H1 (cell line): ENCODE measurements at regions not wholly inside any gene's neighbourhood (a gene's known extent, or its start where the extent isn't known, plus 50 kb on each side); places are given as distances from the start of the nearest gene placed in this dataset.

Experiments
- CTCF ChIA-PET: fragments of 300-600 bp; sonication (Branson Sonifier 250); formaldehyde crosslinking; loops from one replicate; lab custom pipeline; 2021; ENCODE audit not compliant: partially characterized antibody; lab: Charles Lee
- POLR2A ChIA-PET: fragments of 300-600 bp; sonication (Branson Sonifier 250); formaldehyde crosslinking; loops from one replicate; lab custom pipeline; 2021; ENCODE audit warnings: inconsistent platforms; ENCODE audit not compliant: partially characterized antibody; lab: Charles Lee
- DNase-seq, 2 experiments: peaks; one replicate each; pipeline versions ENCODE4 v3.0.0 to v3.0.0-alpha.2; 2010 to 2022; ENCODE audit warnings: low spot score in 2 of 2, low read depth in 1 of 2, mixed read lengths in 1 of 2
- FAIRE-seq: peaks from 2 replicates; lab custom pipeline; 2011; peaks lifted over from hg19 to GRCh38; lab: Jason Lieb, UNC
- H2AFZ ChIP-seq: 2 replicates; pipeline ENCODE4 v1.8.1; 2012; ENCODE audit warnings: low read length, inconsistent platforms
- H2AK5ac ChIP-seq: 2 replicates; pipeline ENCODE4 v1.6.1; 2013; ENCODE audit warnings: low read depth, low read length
- H2BK120ac ChIP-seq: replicated peaks from 2 replicates; pipeline ENCODE3; 2013; ENCODE audit warnings: low read depth, low read length, inconsistent platforms
- H2BK12ac ChIP-seq: 2 replicates; pipeline ENCODE4 v1.6.1; 2013; ENCODE audit warnings: low read depth, low read length
- H2BK15ac ChIP-seq: 2 replicates; pipeline ENCODE4 v1.6.1; 2013; ENCODE audit warnings: low read length
- H2BK20ac ChIP-seq: 2 replicates; pipeline ENCODE4 v1.6.1; 2013; ENCODE audit warnings: low read length
- H2BK5ac ChIP-seq: 2 replicates; pipeline ENCODE4 v1.6.1; 2013; ENCODE audit warnings: low read depth, low read length
- H3K14ac ChIP-seq: 2 replicates; pipeline ENCODE4 v1.6.1; 2013; ENCODE audit warnings: inconsistent platforms; ENCODE audit not compliant: insufficient read length
- H3K18ac ChIP-seq: 2 replicates; pipeline ENCODE4 v1.6.1; 2013; ENCODE audit warnings: low read length; ENCODE audit errors: extremely low read depth
- H3K23ac ChIP-seq: 2 replicates; pipeline ENCODE4 v1.6.1; 2013; ENCODE audit warnings: inconsistent platforms; ENCODE audit not compliant: insufficient read length
- H3K23me2 ChIP-seq: 2 replicates; pipeline ENCODE4 v1.6.1; 2013; ENCODE audit warnings: low read depth, low read length
- H3K27ac ChIP-seq: 2 replicates; pipeline ENCODE4 v1.6.1; 2011; ENCODE audit warnings: low read depth, low read length, inconsistent platforms
- H3K27me3 ChIP-seq, 4 experiments: replicated peaks in 1 of 4; 1 replicate in 1 of 4; 2 replicates in 3 of 4; pipeline versions ENCODE4 v1.6.1 to v1.8.1; 2011 to 2013; ENCODE audit warnings: low read length in 3 of 4, mild to moderate bottlenecking in 3 of 4, inconsistent platforms in 2 of 4, mixed read lengths in 2 of 4, moderate library complexity in 1 of 4; ENCODE audit not compliant: control insufficient read depth in 3 of 4, insufficient read depth in 3 of 4; ENCODE audit errors: extremely low read depth in 1 of 4
- H3K36me3 ChIP-seq, 4 experiments: 2 replicates each; pipeline versions ENCODE4 v1.6.1 to v1.8.1; 2011 to 2013; ENCODE audit warnings: mild to moderate bottlenecking in 4 of 4, low read length in 3 of 4, moderate library complexity in 2 of 4, control low read depth in 1 of 4, inconsistent platforms in 1 of 4; ENCODE audit not compliant: insufficient read depth in 4 of 4, control insufficient read depth in 2 of 4
- H3K4ac ChIP-seq: replicated peaks from 2 replicates; pipeline ENCODE3; 2013; ENCODE audit warnings: low read length, low read depth, mixed read lengths, inconsistent platforms; ENCODE audit not compliant: insufficient read length
- H3K4me1 ChIP-seq, 4 experiments: replicated peaks in 1 of 4; 1 replicate in 1 of 4; 2 replicates in 3 of 4; pipeline versions ENCODE4 v1.6.1 to v1.8.1; 2011 to 2013; ENCODE audit warnings: low read length in 3 of 4, inconsistent platforms in 2 of 4, mixed read lengths in 1 of 4; ENCODE audit not compliant: insufficient read depth in 4 of 4, control insufficient read depth in 3 of 4
- H3K4me2 ChIP-seq, 2 experiments: 2 replicates each; pipeline versions ENCODE4 v1.6.1 to v1.8.1; 2011 to 2013; ENCODE audit warnings: low read depth in 2 of 2, low read length in 2 of 2, control low read depth in 1 of 2, inconsistent platforms in 1 of 2, mild to moderate bottlenecking in 1 of 2; ENCODE audit not compliant: insufficient read depth in 1 of 2
- H3K4me3 ChIP-seq, 4 experiments: fragments of 200-600, 300-600 bp in 1 of 4; sonication (generic), shearing (Covaris generic), sonication (Bioruptor Twin) in 1 of 4; 2 replicates each; pipeline versions ENCODE4 v1.5.1 to v1.8.1; 2011 to 2016; ENCODE audit warnings: low read length in 4 of 4, low read depth in 3 of 4, control low read depth in 2 of 4, inconsistent platforms in 2 of 4, mild to moderate bottlenecking in 2 of 4, mixed read lengths in 1 of 4, moderate library complexity in 1 of 4; ENCODE audit not compliant: insufficient read depth in 2 of 4; ENCODE audit errors: extremely low read depth in 1 of 4
- H3K56ac ChIP-seq: replicated peaks from 2 replicates; pipeline ENCODE3; 2013; ENCODE audit warnings: low read depth, mild to moderate bottlenecking, mixed read lengths, low read length, inconsistent platforms; ENCODE audit not compliant: insufficient read length
- H3K79me1 ChIP-seq: 2 replicates; pipeline ENCODE4 v1.6.1; 2013; ENCODE audit warnings: low read depth, low read length, control low read depth
- H3K79me2 ChIP-seq, 2 experiments: 2 replicates each; pipeline versions ENCODE4 v1.6.1 to v1.8.1; 2012 to 2013; ENCODE audit warnings: low read length in 2 of 2, mild to moderate bottlenecking in 2 of 2, inconsistent platforms in 1 of 2; ENCODE audit not compliant: insufficient read depth in 2 of 2, control insufficient read depth in 1 of 2
- H3K9ac ChIP-seq, 4 experiments: replicated peaks in 1 of 4; 1 replicate in 1 of 4; 2 replicates in 3 of 4; pipeline versions ENCODE4 v1.6.1 to v1.8.1; 2011 to 2013; ENCODE audit warnings: low read depth in 3 of 4, low read length in 3 of 4, control low read depth in 2 of 4, mild to moderate bottlenecking in 2 of 4, moderate library complexity in 2 of 4, inconsistent platforms in 1 of 4; ENCODE audit errors: extremely low read depth in 1 of 4
- H3K9me3 ChIP-seq, 2 experiments: 2 replicates each; pipeline versions ENCODE4 v1.6.1 to v1.8.1; 2012 to 2013; ENCODE audit warnings: mild to moderate bottlenecking in 2 of 2, moderate library complexity in 2 of 2, control low read depth in 1 of 2, inconsistent platforms in 1 of 2, low read depth in 1 of 2, low read length in 1 of 2, mixed read lengths in 1 of 2; ENCODE audit not compliant: insufficient read depth in 2 of 2
- H4K20me1 ChIP-seq, 2 experiments: replicated peaks in 1 of 2; 2 replicates each; pipeline versions ENCODE3 to v1.8.1; 2011 to 2013; ENCODE audit warnings: inconsistent platforms in 2 of 2, low read length in 2 of 2, mild to moderate bottlenecking in 1 of 2; ENCODE audit not compliant: insufficient read depth in 2 of 2, control insufficient read depth in 1 of 2
- H4K5ac ChIP-seq: 2 replicates; pipeline ENCODE4 v1.6.1; 2013; ENCODE audit warnings: low read length, low read depth, mixed read lengths, inconsistent platforms; ENCODE audit not compliant: insufficient read length
- H4K8ac ChIP-seq: 2 replicates; pipeline ENCODE4 v1.8.0; 2013; ENCODE audit warnings: mild to moderate bottlenecking, moderate library complexity, low read length, inconsistent platforms; ENCODE audit not compliant: insufficient read depth; ENCODE audit errors: extremely low read depth
- H4K91ac ChIP-seq: replicated peaks from 2 replicates; pipeline ENCODE3; 2013; ENCODE audit warnings: low read length, mixed read lengths, inconsistent platforms; ENCODE audit not compliant: insufficient read length
- WGBS, 2 experiments: shearing (Covaris generic) in 1 of 2; methylation state at CpG; one replicate each; pipeline versions ENCODE4 v1.1.6 to v1.1.7; 2013 to 2015; ENCODE audit warnings: low lambda C conversion rate in 2 of 2, mixed read lengths in 2 of 2, inconsistent platforms in 1 of 2, low coverage in 1 of 2, missing lambda C conversion rate in 1 of 2; ENCODE audit not compliant: insufficient replicate concordance in 2 of 2, insufficient coverage in 1 of 2, insufficient read length in 1 of 2; ENCODE audit errors: extremely low coverage in 1 of 2, missing lambda C conversion rate in 1 of 2; 5-methylcytosine and 5-hydroxymethylcytosine counted together
- TF ChIP-seq, protein P1 (sequence below): fragments of 300-600 bp; sonication (generic); IDR thresholded peaks from 2 replicates; pipeline ENCODE4 v1.7.1; 2012; ENCODE audit warnings: low read length, moderate library complexity, mild to moderate bottlenecking, inconsistent platforms; ENCODE audit not compliant: insufficient replicate concordance

DNA sequence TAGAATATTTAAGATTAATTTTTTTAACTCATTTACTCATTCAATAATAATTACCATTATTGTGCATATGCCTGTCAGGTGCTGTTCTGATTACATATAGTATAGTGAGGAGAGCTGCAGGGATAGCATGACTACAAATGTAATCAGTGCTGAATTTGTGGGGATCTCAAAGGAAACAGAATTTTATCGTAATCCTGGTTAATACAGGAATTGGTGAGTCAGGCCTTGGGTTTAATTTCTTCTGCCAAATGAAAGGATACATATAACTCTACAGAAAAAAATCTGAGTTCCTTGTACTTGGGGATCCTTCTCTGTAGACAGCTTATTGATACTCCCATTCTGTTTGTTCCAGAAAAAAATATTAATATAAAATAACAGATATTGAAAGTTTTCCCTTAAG is 297.2 kb downstream of the GJA1 start:
- Histone ChIP-seq H3K14ac (no peak overlapping the region), H3K23me2 (no peaks in the 10 kb centered on the region), H3K56ac (no peak overlapping the region), H4K8ac (no peak overlapping the region), H4K5ac (no peak overlapping the region), H2BK12ac (no peak overlapping the region), H3K27me3 (no peaks in the 10 kb centered on the region), H3K23ac (no peak overlapping the region), H3K36me3 (no peaks in the 10 kb centered on the region; a peak in 1 of 8 replicates), H2AK5ac (no peak overlapping the region), H2BK5ac (no peak overlapping the region), H3K79me2 (no peaks in the 10 kb centered on the region), H2BK20ac (no peak overlapping the region), H3K79me1 (no peaks in the 10 kb centered on the region), H2BK15ac (no peak overlapping the region), H3K9ac (no peak overlapping the region), H3K18ac (no peak overlapping the region), H2BK120ac (no peak overlapping the region), H3K4ac (no peak overlapping the region), H4K20me1 (no peaks in the 10 kb centered on the region), H3K4me2 (no peak overlapping the region), H3K9me3 (peaks cover 0 to 7% of the 10 kb centered on the region in 2 experiments; a peak in 1 of 4 replicates), H2AFZ (no peak overlapping the region), H4K91ac (no peak overlapping the region), H3K4me1 (no peaks in the 10 kb centered on the region), H3K4me3 (no peak overlapping the region), H3K27ac (no peak overlapping the region)
- DNase-seq: no peak
- POLR2A ChIA-PET: no interaction called here
- 62% methylated on average over 1 of the region's 1 CpG; no CpG with 5 or more reads in 1 of the 2 experiments for WGBS, 2 experiments
- FAIRE-seq: no peak
- CTCF ChIA-PET: no interaction called here
- TF ChIP-seq, protein P1, sequence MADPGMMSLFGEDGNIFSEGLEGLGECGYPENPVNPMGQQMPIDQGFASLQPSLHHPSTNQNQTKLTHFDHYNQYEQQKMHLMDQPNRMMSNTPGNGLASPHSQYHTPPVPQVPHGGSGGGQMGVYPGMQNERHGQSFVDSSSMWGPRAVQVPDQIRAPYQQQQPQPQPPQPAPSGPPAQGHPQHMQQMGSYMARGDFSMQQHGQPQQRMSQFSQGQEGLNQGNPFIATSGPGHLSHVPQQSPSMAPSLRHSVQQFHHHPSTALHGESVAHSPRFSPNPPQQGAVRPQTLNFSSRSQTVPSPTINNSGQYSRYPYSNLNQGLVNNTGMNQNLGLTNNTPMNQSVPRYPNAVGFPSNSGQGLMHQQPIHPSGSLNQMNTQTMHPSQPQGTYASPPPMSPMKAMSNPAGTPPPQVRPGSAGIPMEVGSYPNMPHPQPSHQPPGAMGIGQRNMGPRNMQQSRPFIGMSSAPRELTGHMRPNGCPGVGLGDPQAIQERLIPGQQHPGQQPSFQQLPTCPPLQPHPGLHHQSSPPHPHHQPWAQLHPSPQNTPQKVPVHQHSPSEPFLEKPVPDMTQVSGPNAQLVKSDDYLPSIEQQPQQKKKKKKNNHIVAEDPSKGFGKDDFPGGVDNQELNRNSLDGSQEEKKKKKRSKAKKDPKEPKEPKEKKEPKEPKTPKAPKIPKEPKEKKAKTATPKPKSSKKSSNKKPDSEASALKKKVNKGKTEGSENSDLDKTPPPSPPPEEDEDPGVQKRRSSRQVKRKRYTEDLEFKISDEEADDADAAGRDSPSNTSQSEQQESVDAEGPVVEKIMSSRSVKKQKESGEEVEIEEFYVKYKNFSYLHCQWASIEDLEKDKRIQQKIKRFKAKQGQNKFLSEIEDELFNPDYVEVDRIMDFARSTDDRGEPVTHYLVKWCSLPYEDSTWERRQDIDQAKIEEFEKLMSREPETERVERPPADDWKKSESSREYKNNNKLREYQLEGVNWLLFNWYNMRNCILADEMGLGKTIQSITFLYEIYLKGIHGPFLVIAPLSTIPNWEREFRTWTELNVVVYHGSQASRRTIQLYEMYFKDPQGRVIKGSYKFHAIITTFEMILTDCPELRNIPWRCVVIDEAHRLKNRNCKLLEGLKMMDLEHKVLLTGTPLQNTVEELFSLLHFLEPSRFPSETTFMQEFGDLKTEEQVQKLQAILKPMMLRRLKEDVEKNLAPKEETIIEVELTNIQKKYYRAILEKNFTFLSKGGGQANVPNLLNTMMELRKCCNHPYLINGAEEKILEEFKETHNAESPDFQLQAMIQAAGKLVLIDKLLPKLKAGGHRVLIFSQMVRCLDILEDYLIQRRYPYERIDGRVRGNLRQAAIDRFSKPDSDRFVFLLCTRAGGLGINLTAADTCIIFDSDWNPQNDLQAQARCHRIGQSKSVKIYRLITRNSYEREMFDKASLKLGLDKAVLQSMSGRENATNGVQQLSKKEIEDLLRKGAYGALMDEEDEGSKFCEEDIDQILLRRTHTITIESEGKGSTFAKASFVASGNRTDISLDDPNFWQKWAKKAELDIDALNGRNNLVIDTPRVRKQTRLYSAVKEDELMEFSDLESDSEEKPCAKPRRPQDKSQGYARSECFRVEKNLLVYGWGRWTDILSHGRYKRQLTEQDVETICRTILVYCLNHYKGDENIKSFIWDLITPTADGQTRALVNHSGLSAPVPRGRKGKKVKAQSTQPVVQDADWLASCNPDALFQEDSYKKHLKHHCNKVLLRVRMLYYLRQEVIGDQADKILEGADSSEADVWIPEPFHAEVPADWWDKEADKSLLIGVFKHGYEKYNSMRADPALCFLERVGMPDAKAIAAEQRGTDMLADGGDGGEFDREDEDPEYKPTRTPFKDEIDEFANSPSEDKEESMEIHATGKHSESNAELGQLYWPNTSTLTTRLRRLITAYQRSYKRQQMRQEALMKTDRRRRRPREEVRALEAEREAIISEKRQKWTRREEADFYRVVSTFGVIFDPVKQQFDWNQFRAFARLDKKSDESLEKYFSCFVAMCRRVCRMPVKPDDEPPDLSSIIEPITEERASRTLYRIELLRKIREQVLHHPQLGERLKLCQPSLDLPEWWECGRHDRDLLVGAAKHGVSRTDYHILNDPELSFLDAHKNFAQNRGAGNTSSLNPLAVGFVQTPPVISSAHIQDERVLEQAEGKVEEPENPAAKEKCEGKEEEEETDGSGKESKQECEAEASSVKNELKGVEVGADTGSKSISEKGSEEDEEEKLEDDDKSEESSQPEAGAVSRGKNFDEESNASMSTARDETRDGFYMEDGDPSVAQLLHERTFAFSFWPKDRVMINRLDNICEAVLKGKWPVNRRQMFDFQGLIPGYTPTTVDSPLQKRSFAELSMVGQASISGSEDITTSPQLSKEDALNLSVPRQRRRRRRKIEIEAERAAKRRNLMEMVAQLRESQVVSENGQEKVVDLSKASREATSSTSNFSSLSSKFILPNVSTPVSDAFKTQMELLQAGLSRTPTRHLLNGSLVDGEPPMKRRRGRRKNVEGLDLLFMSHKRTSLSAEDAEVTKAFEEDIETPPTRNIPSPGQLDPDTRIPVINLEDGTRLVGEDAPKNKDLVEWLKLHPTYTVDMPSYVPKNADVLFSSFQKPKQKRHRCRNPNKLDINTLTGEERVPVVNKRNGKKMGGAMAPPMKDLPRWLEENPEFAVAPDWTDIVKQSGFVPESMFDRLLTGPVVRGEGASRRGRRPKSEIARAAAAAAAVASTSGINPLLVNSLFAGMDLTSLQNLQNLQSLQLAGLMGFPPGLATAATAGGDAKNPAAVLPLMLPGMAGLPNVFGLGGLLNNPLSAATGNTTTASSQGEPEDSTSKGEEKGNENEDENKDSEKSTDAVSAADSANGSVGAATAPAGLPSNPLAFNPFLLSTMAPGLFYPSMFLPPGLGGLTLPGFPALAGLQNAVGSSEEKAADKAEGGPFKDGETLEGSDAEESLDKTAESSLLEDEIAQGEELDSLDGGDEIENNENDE: no peak
